H1 (cell line): ENCODE measurements at regions not wholly inside any gene's neighbourhood (a gene's known extent, or its start where the extent isn't known, plus 50 kb on each side); places are given as distances from the start of the nearest gene placed in this dataset.

ENCODE experiments used
- CHD7 ChIP-seq: fragments of 300-600 bp; sonication (generic); IDR thresholded peaks from 2 replicates; pipeline ENCODE4 v1.7.1; 2012; ENCODE audit warnings: low read length, moderate library complexity, mild to moderate bottlenecking, inconsistent platforms; ENCODE audit not compliant: insufficient replicate concordance
- EP300 ChIP-seq, 2 experiments: IDR thresholded peaks; 1 replicate in 1 of 2; 2 replicates in 1 of 2; pipeline ENCODE4 v1.6.1; 2011 to 2012; ENCODE audit warnings: low read depth in 2 of 2, low read length in 2 of 2, mild to moderate bottlenecking in 2 of 2, borderline replicate concordance in 1 of 2, inconsistent platforms in 1 of 2, moderate library complexity in 1 of 2
- TAF1 ChIP-seq: IDR thresholded peaks from 2 replicates; pipeline ENCODE4 v1.6.1; 2011; ENCODE audit warnings: mild to moderate bottlenecking, low read depth, low read length
- USF2 ChIP-seq: IDR thresholded peaks from 2 replicates; pipeline ENCODE4 v1.6.1; 2011; ENCODE audit warnings: low read length, improper control_type of control experiment

- TF ChIP-seq EP300 (IDR thresholded peaks at IDR 0.05; ENCODE audit: borderline replicate concordance in 1 of 2, low read depth in 2 of 2, low read length in 2 of 2) (no peak), USF2 (no peak), TAF1 (no peak), CHD7 (no peak)
- TF ChIP-seq, all 59 proteins: peak for 0
Observed at GRCh38 chr14:56064513-56064912, 53.7 kb upstream of the PELI2 start (continued).
